CD14-positive monocyte (primary cell): ENCODE measurements at regions not wholly inside any gene's neighbourhood (a gene's known extent, or its start where the extent isn't known, plus 50 kb on each side); places are given as distances from the start of the nearest gene placed in this dataset.
A peak's percentile ranks its signal among the peaks of the same experiment; 100 is the strongest.
"Not testable (repeated sequence)": the region's sequence is repeated elsewhere in the genome, so short reads cannot be mapped to it uniquely, and the experiment has no call there.

Experiments used
- DNase-seq, 3 donors: peaks; one replicate each; pipeline ENCODE4 v3.0.0-alpha.2; 2011 to 2022
- H2AFZ ChIP-seq: 2 replicates; pipeline ENCODE4 v1.6.0; 2012; ENCODE audit warnings: mild to moderate bottlenecking, low read depth, low read length, inconsistent platforms; ENCODE audit not compliant: insufficient read depth, poor library complexity, severe bottlenecking
- H3K27ac ChIP-seq, 2 donors: 1 replicate in 1 of 2; 2 replicates in 1 of 2; pipeline ENCODE4 v1.5.1; 2012 to 2013; ENCODE audit warnings: low read length in 2 of 2, control low read depth in 1 of 2, inconsistent platforms in 1 of 2, low read depth in 1 of 2, mild to moderate bottlenecking in 1 of 2
- H3K27me3 ChIP-seq, 2 donors: one replicate each; pipeline versions ENCODE4 v1.6.0 to v1.6.1; 2011 to 2013; ENCODE audit warnings: low read length in 2 of 2; ENCODE audit not compliant: control insufficient read depth in 2 of 2, insufficient read depth in 2 of 2
- H3K36me3 ChIP-seq, 2 donors: replicated peaks in 1 of 2; 1 replicate in 1 of 2; 2 replicates in 1 of 2; pipeline versions ENCODE4 v1.5.1 to v1.6.1; 2012 to 2013; ENCODE audit warnings: low read length in 2 of 2, control low read depth in 1 of 2, inconsistent platforms in 1 of 2, mild to moderate bottlenecking in 1 of 2; ENCODE audit not compliant: insufficient read depth in 2 of 2, control insufficient read depth in 1 of 2
- H3K4me1 ChIP-seq, 2 donors: 1 replicate in 1 of 2; 2 replicates in 1 of 2; pipeline versions ENCODE4 v1.5.1 to v1.6.1; 2012 to 2013; ENCODE audit warnings: low read length in 2 of 2, control low read depth in 1 of 2, inconsistent platforms in 1 of 2, mild to moderate bottlenecking in 1 of 2, moderate library complexity in 1 of 2; ENCODE audit not compliant: insufficient read depth in 2 of 2, control insufficient read depth in 1 of 2
- H3K4me2 ChIP-seq: replicated peaks from 2 replicates; pipeline ENCODE3; 2012; ENCODE audit warnings: low read length, moderate library complexity, mild to moderate bottlenecking; ENCODE audit not compliant: poor library complexity, severe bottlenecking; ENCODE audit errors: extremely low read depth
- H3K4me3 ChIP-seq, 3 experiments: fragments of 200-600 bp in 1 of 3; sonication (generic) in 1 of 3; replicated peaks in 1 of 3; 1 replicate in 2 of 3; 2 replicates in 1 of 3; pipeline ENCODE4 v1.5.1; 2011 to 2013; ENCODE audit warnings: low read length in 3 of 3, mild to moderate bottlenecking in 3 of 3, control low read depth in 2 of 3, low read depth in 2 of 3, inconsistent platforms in 1 of 3, moderate library complexity in 1 of 3
- H3K79me2 ChIP-seq: 2 replicates; pipeline ENCODE4 v1.6.0; 2012; ENCODE audit warnings: mild to moderate bottlenecking, control low read depth, inconsistent platforms, low read length, moderate library complexity; ENCODE audit not compliant: insufficient read depth
- H3K9ac ChIP-seq: 2 replicates; pipeline ENCODE4 v1.6.0; 2017; ENCODE audit warnings: low read length, mild to moderate bottlenecking; ENCODE audit not compliant: insufficient read depth, poor library complexity, severe bottlenecking
- H3K9me3 ChIP-seq, 2 donors: replicated peaks in 1 of 2; 1 replicate in 1 of 2; 2 replicates in 1 of 2; pipeline versions ENCODE4 v1.5.1 to v1.6.1; 2012 to 2013; ENCODE audit warnings: low read length in 2 of 2, control low read depth in 1 of 2; ENCODE audit not compliant: control insufficient read depth in 1 of 2, insufficient read depth in 1 of 2
- H4K20me1 ChIP-seq: 2 replicates; pipeline ENCODE4 v1.6.0; 2012; ENCODE audit warnings: mild to moderate bottlenecking, low read length, control low read depth, moderate library complexity; ENCODE audit not compliant: insufficient read depth
- H3K27ac Mint-ChIP-seq, 7 donors: one replicate each; pipeline ENCODE4 v1.8.0; 2020; ENCODE audit warnings: mild to moderate bottlenecking in 7 of 7, mixed read lengths in 7 of 7, moderate library complexity in 6 of 7, inconsistent platforms in 2 of 7
- H3K27me3 Mint-ChIP-seq, 3 donors: one replicate each; pipeline ENCODE4 v1.8.0; 2021 to 2022; ENCODE audit warnings: low read depth in 3 of 3, mild to moderate bottlenecking in 3 of 3, mixed read lengths in 3 of 3, moderate library complexity in 3 of 3, inconsistent platforms in 1 of 3
- H3K36me3 Mint-ChIP-seq, 2 donors: one replicate each; pipeline ENCODE4 v1.8.0; 2020; ENCODE audit warnings: mixed read lengths in 2 of 2, inconsistent platforms in 1 of 2, mild to moderate bottlenecking in 1 of 2
- H3K4me1 Mint-ChIP-seq: one replicate; pipeline ENCODE4 v1.8.0; 2020; ENCODE audit warnings: mild to moderate bottlenecking, mixed read lengths
- H3K4me3 Mint-ChIP-seq, 2 donors: one replicate each; pipeline ENCODE4 v1.8.0; 2020; ENCODE audit warnings: mild to moderate bottlenecking in 2 of 2, mixed read lengths in 2 of 2, moderate library complexity in 1 of 2
- H3K9me3 Mint-ChIP-seq, 7 donors: one replicate each; pipeline ENCODE4 v1.8.0; 2020 to 2022; ENCODE audit warnings: mixed read lengths in 7 of 7, mild to moderate bottlenecking in 6 of 7, moderate library complexity in 6 of 7, inconsistent platforms in 2 of 7
- WGBS: methylation state at CpG from one replicate; pipeline ENCODE4 v1.1.5; 2013; ENCODE audit warnings: missing lambda C conversion rate; ENCODE audit not compliant: insufficient coverage; 5-methylcytosine and 5-hydroxymethylcytosine counted together
- intact Hi-C, 2 donors: fragments of 100-400 bp; cut with micrococcal nuclease; formaldehyde crosslinking; loops; one replicate each; pipeline versions ENCODE4 v1.15.0 to v1.15.1; 2023
- TF ChIP-seq, protein P1 (sequence below): fragments of 200-600 bp; IDR thresholded peaks from one replicate; pipeline ENCODE4 v1.8.0; 2022; ENCODE audit warnings: antibody characterized with exemption, mild to moderate bottlenecking

GRCh38 chr6:33886673-33887144 lies 82.9 kb upstream of the MLN start:
- Histone ChIP-seq H3K4me2 (no peak overlapping the region), H3K4me1 (no peaks in the 10 kb centered on the region), H3K27me3 (no peaks in the 10 kb centered on the region), H3K36me3 (no peaks in the 10 kb centered on the region), H3K4me3 (no peak overlapping the region), H4K20me1 (no peaks in the 10 kb centered on the region), H3K79me2 (no peaks in the 10 kb centered on the region), H3K9me3 (no peaks in the 10 kb centered on the region), H3K9ac (no peak overlapping the region), H2AFZ (no peak overlapping the region), H3K27ac (no peak overlapping the region)
- H3K27me3 Mint-ChIP-seq, result peaks cover 0 to 7% (median 5%) of the 10 kb centered on the region in 3 donors
- 76% methylated on average over 5 of the region's 11 CpGs for WGBS
- DNase-seq, result no peak
- no peaks in the 10 kb centered on the region for H3K36me3 Mint-ChIP-seq
- intact Hi-C loops, result no loop called here
- no peaks in the 10 kb centered on the region for H3K9me3 Mint-ChIP-seq
- no peaks in the 10 kb centered on the region for H3K4me1 Mint-ChIP-seq
- TF ChIP-seq, protein P1, sequence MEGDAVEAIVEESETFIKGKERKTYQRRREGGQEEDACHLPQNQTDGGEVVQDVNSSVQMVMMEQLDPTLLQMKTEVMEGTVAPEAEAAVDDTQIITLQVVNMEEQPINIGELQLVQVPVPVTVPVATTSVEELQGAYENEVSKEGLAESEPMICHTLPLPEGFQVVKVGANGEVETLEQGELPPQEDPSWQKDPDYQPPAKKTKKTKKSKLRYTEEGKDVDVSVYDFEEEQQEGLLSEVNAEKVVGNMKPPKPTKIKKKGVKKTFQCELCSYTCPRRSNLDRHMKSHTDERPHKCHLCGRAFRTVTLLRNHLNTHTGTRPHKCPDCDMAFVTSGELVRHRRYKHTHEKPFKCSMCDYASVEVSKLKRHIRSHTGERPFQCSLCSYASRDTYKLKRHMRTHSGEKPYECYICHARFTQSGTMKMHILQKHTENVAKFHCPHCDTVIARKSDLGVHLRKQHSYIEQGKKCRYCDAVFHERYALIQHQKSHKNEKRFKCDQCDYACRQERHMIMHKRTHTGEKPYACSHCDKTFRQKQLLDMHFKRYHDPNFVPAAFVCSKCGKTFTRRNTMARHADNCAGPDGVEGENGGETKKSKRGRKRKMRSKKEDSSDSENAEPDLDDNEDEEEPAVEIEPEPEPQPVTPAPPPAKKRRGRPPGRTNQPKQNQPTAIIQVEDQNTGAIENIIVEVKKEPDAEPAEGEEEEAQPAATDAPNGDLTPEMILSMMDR, result no peak
- H3K27ac Mint-ChIP-seq, result no peak overlapping the region
- H3K4me3 Mint-ChIP-seq, result no peak overlapping the region

GRCh38 chr6:33885132-33886057 lies 81.6 kb upstream of the MLN start:
- Histone ChIP-seq H4K20me1 (no peaks in the 10 kb centered on the region), H3K27ac (no peak overlapping the region), H3K27me3 (no peaks in the 10 kb centered on the region), H3K4me1 (no peaks in the 10 kb centered on the region), H3K4me3 (no peak overlapping the region), H3K79me2 (no peaks in the 10 kb centered on the region), H2AFZ (no peak overlapping the region), H3K4me2 (no peak overlapping the region), H3K9me3 (no peaks in the 10 kb centered on the region), H3K36me3 (no peaks in the 10 kb centered on the region), H3K9ac (no peak overlapping the region)
- no peaks in the 10 kb centered on the region for H3K36me3 Mint-ChIP-seq
- 86% methylated on average over 2 of the region's 5 CpGs for WGBS
- no peaks in the 10 kb centered on the region for H3K9me3 Mint-ChIP-seq
- H3K27me3 Mint-ChIP-seq, result peaks cover 1 to 4% (median 3%) of the 10 kb centered on the region in 3 donors
- no peak overlapping the region for H3K4me3 Mint-ChIP-seq
- intact Hi-C loops, result no loop called here
- DNase-seq, result peak in 1 of 3 donors; percentile 39
- TF ChIP-seq, protein P1, result no peak
- H3K27ac Mint-ChIP-seq, result no peak overlapping the region
- no peaks in the 10 kb centered on the region for H3K4me1 Mint-ChIP-seq

DNA sequence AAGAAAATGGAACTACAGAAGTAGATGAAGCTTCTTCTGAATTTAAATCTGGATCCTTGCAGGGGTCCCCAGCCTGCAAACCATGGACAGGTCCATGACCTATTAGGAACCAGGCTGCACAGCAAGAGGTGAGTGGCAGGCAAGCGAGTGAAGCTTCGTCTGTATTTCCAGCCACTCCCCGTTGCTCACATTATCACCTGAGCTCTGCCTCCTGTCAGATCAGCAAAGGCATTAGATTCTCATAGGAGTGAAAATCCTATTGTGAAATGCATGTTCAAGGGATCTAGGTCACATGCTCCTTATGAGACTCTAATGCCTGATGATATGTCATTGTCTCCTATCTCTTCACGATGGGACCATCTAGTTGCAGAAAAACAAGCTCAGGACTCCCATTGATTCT lies 79.8 kb upstream of the MLN start:
- DNase-seq, H3K36me3 ChIP-seq, H3K4me2 ChIP-seq, H4K20me1 ChIP-seq, H3K4me3 ChIP-seq, H3K9me3 Mint-ChIP-seq, intact Hi-C loops, H3K79me2 ChIP-seq, H3K36me3 Mint-ChIP-seq, H3K4me3 Mint-ChIP-seq, H3K4me1 Mint-ChIP-seq, H3K27ac ChIP-seq, H3K27ac Mint-ChIP-seq, H3K9ac ChIP-seq, H3K9me3 ChIP-seq, H2AFZ ChIP-seq, H3K4me1 ChIP-seq, H3K27me3 Mint-ChIP-seq, H3K27me3 ChIP-seq: not testable (repeated sequence)
- WGBS, result no CpG with 5 or more reads among the region's 4 CpGs
